Neutrophil (primary cell): ENCODE measurements at regions not wholly inside any gene's neighbourhood (a gene's known extent, or its start where the extent isn't known, plus 50 kb on each side); places are given as distances from the start of the nearest gene placed in this dataset.

Source experiments
- H3K27ac ChIP-seq: fragments of 200-600 bp; sonication (generic); 2 replicates; pipeline ENCODE4 v1.5.1; 2016; ENCODE audit warnings: mild to moderate bottlenecking, moderate library complexity
- H3K27me3 ChIP-seq: fragments of 200-600 bp; sonication (generic); 2 replicates; pipeline ENCODE4 v1.6.0; 2016; ENCODE audit warnings: mild to moderate bottlenecking
- H3K36me3 ChIP-seq: fragments of 200-600 bp; sonication (generic); 2 replicates; pipeline ENCODE4 v1.5.1; 2017
- H3K4me1 ChIP-seq, 2 experiments: fragments of 200-600 bp in 1 of 2; sonication (generic) in 1 of 2; 1 replicate in 1 of 2; 2 replicates in 1 of 2; pipeline versions ENCODE4 v1.5.1 to v1.6.1; 2013 to 2016; ENCODE audit warnings: low read depth in 1 of 2, low read length in 1 of 2, mild to moderate bottlenecking in 1 of 2, moderate library complexity in 1 of 2; ENCODE audit not compliant: control insufficient read depth in 1 of 2, insufficient read depth in 1 of 2
- H3K4me3 ChIP-seq, 2 experiments: fragments of 200-600 bp in 1 of 2; sonication (generic) in 1 of 2; 1 replicate in 1 of 2; 2 replicates in 1 of 2; pipeline ENCODE4 v1.5.1; 2013 to 2016; ENCODE audit warnings: low read depth in 1 of 2, low read length in 1 of 2, mild to moderate bottlenecking in 1 of 2, moderate library complexity in 1 of 2
- H3K9me3 ChIP-seq: fragments of 200-600 bp; sonication (generic); 2 replicates; pipeline ENCODE4 v1.5.1; 2016
- CTCF ChIP-seq: fragments of 200-600 bp; sonication (generic); IDR thresholded peaks from 2 replicates; pipeline ENCODE4 v1.5.1; 2016; ENCODE audit warnings: antibody characterized with exemption

- H3K27ac ChIP-seq = no peak overlapping the region
- no peaks in the 10 kb centered on the region for H3K27me3 ChIP-seq
- TF ChIP-seq CTCF = no peak
- no peaks in the 10 kb centered on the region for H3K36me3 ChIP-seq
- no peaks in the 10 kb centered on the region for H3K4me1 ChIP-seq
- no peak overlapping the region for H3K4me3 ChIP-seq
- H3K9me3 ChIP-seq = no peaks in the 10 kb centered on the region
Observed at GRCh38 chr10:131850383-131850870, 50.4 kb upstream of the PPP2R2D start.
